ENCODE measurements at regions not wholly inside any gene's neighbourhood (a gene's known extent, or its start where the extent isn't known, plus 50 kb on each side); places are given as distances from the start of the nearest gene placed in this dataset.

- no peak for TF ChIP-seq MLLT10 (CRISPR knock-in tag; IDR thresholded peaks at IDR 0.05)
- TF ChIP-seq ZNF431 (CRISPR knock-in tag; IDR thresholded peaks at IDR 0.05; ENCODE audit: borderline replicate concordance, low read depth), result no peak
- no peak for TF ChIP-seq NFATC3 (CRISPR knock-in tag; IDR thresholded peaks at IDR 0.05)
- no peak for TF ChIP-seq ZNF331 (CRISPR knock-in tag; IDR thresholded peaks at IDR 0.05)
Observed at GRCh38 chr9:8020186-8020585, 220.6 kb upstream of the DMAC1 start (continued).

- Histone ChIP-seq H3K9ac (ENCODE audit: insufficient read depth, low read depth, low read length) (no peak overlapping the region), H3K4me2 (ENCODE audit: low read depth, low read length) (no peak overlapping the region), H3K27me3 (ENCODE audit: control insufficient read depth in 1 of 2, insufficient read depth in 2 of 2, low read length in 2 of 2) (no peaks in the 10 kb centered on the region), H3K79me2 (ENCODE audit: insufficient read depth, low read length) (no peaks in the 10 kb centered on the region), H2AFZ (ENCODE audit: low read length) (no peak overlapping the region), H3K36me3 (replicated peaks in 1 of 2; ENCODE audit: control insufficient read depth in 1 of 2, insufficient read depth in 2 of 2, low read length in 2 of 2) (no peaks in the 10 kb centered on the region), H3K4me3 (replicated peaks in 1 of 3; ENCODE audit: insufficient read depth in 1 of 3, low read depth in 2 of 3, low read length in 3 of 3) (no peak overlapping the region), H3K4me1 (ENCODE audit: insufficient read depth, low read length) (no peaks in the 10 kb centered on the region), H3K27ac (ENCODE audit: extremely low read length, insufficient read depth, low read length) (no peak overlapping the region), H4K20me1 (ENCODE audit: insufficient read depth, low read length) (no peaks in the 10 kb centered on the region), H3K9me3 (ENCODE audit: low read length) (peaks cover 63% of the 10 kb centered on the region)
- ATAC-seq (no peak), FAIRE-seq (no peak), DNase-seq (ENCODE audit: low spot score) (no peak)
- WGBS (ENCODE audit: low lambda C conversion rate), result under 1% methylated on average over 3 of the region's 3 CpGs
- ChIA-PET POLR2A (no interaction called here), CTCF (ENCODE audit: low intra/inter-chr PET ratio, low total read pairs) (no interaction called here)
- intact Hi-C loops (cut with micrococcal nuclease; ENCODE audit: unreplicated experiment) (no loop called here), in situ Hi-C loops (cut with HindIII; ENCODE audit: extremely low pct_ligation_motif_present, low pct_unique_long_range_greater_than_20kb) (no loop called here)
- BruUV-seq (replicated peaks), result no TSS peak
- peak; percentile 90 to 97 for TF ChIP-seq MAFK (conservative IDR thresholded peaks at IDR 0.05 in 1 of 2, IDR thresholded peaks at IDR 0.05 in 1 of 2; ENCODE audit: low read length in 2 of 2)
- peak; percentile 92 for TF ChIP-seq MAFF (IDR thresholded peaks at IDR 0.05; ENCODE audit: low read depth, low read length)
- TF ChIP-seq, protein P1, sequence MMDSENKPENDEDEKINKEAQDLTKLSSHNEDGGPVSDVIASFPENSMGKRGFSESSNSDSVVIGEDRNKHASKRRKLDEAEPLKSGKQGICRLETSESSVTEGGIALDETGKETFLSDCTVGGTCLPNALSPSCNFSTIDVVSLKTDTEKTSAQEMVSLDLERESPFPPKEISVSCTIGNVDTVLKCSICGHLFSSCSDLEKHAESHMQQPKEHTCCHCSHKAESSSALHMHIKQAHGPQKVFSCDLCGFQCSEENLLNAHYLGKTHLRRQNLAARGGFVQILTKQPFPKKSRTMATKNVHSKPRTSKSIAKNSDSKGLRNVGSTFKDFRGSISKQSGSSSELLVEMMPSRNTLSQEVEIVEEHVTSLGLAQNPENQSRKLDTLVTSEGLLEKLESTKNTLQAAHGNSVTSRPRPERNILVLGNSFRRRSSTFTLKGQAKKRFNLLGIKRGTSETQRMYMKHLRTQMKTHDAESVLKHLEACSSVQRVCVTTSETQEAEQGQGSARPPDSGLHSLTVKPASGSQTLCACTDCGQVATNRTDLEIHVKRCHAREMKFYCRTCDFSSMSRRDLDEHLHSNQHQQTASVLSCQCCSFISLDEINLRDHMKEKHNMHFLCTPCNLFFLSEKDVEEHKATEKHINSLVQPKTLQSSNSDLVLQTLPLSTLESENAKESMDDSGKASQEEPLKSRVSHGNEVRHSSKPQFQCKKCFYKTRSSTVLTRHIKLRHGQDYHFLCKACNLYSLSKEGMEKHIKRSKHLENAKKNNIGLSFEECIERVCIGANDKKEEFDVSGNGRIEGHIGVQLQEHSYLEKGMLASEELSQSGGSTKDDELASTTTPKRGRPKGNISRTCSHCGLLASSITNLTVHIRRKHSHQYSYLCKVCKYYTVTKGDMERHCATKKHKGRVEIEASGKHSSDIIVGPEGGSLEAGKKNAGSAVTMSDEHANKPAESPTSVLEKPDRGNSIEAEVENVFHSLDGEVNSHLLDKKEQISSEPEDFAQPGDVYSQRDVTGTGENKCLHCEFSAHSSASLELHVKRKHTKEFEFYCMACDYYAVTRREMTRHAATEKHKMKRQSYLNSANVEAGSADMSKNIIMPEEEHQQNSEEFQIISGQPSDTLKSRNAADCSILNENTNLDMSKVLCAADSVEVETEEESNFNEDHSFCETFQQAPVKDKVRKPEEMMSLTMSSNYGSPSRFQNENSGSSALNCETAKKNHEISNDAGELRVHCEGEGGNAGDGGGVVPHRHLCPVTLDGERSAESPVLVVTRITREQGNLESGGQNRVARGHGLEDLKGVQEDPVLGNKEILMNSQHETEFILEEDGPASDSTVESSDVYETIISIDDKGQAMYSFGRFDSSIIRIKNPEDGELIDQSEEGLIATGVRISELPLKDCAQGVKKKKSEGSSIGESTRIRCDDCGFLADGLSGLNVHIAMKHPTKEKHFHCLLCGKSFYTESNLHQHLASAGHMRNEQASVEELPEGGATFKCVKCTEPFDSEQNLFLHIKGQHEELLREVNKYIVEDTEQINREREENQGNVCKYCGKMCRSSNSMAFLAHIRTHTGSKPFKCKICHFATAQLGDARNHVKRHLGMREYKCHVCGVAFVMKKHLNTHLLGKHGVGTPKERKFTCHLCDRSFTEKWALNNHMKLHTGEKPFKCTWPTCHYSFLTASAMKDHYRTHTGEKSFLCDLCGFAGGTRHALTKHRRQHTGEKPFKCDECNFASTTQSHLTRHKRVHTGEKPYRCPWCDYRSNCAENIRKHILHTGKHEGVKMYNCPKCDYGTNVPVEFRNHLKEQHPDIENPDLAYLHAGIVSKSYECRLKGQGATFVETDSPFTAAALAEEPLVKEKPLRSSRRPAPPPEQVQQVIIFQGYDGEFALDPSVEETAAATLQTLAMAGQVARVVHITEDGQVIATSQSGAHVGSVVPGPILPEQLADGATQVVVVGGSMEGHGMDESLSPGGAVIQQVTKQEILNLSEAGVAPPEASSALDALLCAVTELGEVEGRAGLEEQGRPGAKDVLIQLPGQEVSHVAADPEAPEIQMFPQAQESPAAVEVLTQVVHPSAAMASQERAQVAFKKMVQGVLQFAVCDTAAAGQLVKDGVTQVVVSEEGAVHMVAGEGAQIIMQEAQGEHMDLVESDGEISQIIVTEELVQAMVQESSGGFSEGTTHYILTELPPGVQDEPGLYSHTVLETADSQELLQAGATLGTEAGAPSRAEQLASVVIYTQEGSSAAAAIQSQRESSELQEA (CRISPR knock-in tag; IDR thresholded peaks at IDR 0.05; ENCODE audit: not compliant biosample characterization), result no peak
Observed at GRCh38 chr9:8019636-8020035, 220.1 kb upstream of the DMAC1 start.
